AG10803 (cell line): ENCODE measurements at regions not wholly inside any gene's neighbourhood (a gene's known extent, or its start where the extent isn't known, plus 50 kb on each side); places are given as distances from the start of the nearest gene placed in this dataset.

ENCODE experiments used
- DNase-seq: peaks from one replicate; pipeline ENCODE4 v3.0.0; 2010; ENCODE audit warnings: low read depth
- H3K4me3 ChIP-seq: 2 replicates; pipeline ENCODE4 v1.5.1; 2011; ENCODE audit warnings: mild to moderate bottlenecking, low read length, control low read depth
- TF ChIP-seq, protein P1 (sequence below): conservative IDR thresholded peaks from 2 replicates; pipeline ENCODE4 v1.5.1; 2011; ENCODE audit warnings: mild to moderate bottlenecking, low read length, control low read depth, inconsistent platforms

GRCh38 chr2:103324671-103325070 is 562.8 kb downstream of the TMEM182 start:
- no peak overlapping the region for H3K4me3 ChIP-seq
- TF ChIP-seq, protein P1, sequence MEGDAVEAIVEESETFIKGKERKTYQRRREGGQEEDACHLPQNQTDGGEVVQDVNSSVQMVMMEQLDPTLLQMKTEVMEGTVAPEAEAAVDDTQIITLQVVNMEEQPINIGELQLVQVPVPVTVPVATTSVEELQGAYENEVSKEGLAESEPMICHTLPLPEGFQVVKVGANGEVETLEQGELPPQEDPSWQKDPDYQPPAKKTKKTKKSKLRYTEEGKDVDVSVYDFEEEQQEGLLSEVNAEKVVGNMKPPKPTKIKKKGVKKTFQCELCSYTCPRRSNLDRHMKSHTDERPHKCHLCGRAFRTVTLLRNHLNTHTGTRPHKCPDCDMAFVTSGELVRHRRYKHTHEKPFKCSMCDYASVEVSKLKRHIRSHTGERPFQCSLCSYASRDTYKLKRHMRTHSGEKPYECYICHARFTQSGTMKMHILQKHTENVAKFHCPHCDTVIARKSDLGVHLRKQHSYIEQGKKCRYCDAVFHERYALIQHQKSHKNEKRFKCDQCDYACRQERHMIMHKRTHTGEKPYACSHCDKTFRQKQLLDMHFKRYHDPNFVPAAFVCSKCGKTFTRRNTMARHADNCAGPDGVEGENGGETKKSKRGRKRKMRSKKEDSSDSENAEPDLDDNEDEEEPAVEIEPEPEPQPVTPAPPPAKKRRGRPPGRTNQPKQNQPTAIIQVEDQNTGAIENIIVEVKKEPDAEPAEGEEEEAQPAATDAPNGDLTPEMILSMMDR = no peak
- DNase-seq = no peak

- TF ChIP-seq, protein P1 = no peak
Observed at GRCh38 chr2:103327386-103327785, 565.6 kb downstream of the TMEM182 start.

DNA sequence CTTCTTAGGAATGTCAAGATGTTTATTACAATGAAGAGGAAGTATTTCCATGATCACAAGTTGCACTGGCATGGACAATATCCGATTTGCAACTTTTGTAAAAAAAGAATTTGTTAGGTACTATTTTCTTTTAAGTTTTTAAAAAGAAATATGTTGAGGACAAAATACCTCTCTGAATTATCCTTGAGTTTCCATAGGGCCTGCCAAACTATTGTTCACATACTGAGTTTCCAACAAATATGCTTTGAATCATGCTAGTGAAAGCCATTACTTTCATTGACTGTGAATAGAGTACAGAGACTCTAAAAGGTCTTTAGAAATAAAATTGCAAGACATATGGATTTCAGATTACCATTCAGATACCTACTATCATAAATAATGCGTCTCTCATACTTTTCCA is 566.1 kb downstream of the TMEM182 start:
- DNase-seq = no peak
- TF ChIP-seq, protein P1 = no peak
- H3K4me3 ChIP-seq = no peak overlapping the region

More at GRCh38 chr2:103327386-103327785, 565.6 kb downstream of the TMEM182 start:
- no peak overlapping the region for H3K4me3 ChIP-seq
- DNase-seq = no peak

- TF ChIP-seq, protein P1 = no peak
- H3K4me3 ChIP-seq = no peak overlapping the region
- no peak for DNase-seq
Observed at GRCh38 chr2:103335403-103335802, 573.6 kb downstream of the TMEM182 start.

DNA sequence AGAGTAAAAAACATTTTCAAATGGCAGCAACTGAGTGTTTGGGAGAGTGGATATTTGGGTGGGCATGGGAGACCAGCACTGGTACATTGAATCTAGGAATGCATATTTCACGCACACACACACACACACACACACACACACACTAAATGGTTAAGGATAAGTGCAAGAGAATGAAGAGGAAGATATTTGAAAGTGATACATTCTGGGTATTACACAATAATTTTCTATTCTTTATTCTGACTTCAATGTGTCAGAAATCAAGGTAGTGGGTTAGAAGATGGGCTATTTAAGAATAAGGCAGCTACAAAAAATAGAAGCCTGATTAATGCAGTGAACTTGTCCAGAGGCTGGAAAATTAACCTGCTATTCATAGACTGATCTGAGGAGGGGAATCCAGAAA is 577.0 kb downstream of the TMEM182 start:
- no peak overlapping the region for H3K4me3 ChIP-seq
- TF ChIP-seq, protein P1 = no peak
- DNase-seq = no peak

- TF ChIP-seq, protein P1 = no peak
- H3K4me3 ChIP-seq = no peak overlapping the region
- DNase-seq = no peak
Observed at GRCh38 chr2:103346780-103347179, 584.9 kb downstream of the TMEM182 start.

DNA sequence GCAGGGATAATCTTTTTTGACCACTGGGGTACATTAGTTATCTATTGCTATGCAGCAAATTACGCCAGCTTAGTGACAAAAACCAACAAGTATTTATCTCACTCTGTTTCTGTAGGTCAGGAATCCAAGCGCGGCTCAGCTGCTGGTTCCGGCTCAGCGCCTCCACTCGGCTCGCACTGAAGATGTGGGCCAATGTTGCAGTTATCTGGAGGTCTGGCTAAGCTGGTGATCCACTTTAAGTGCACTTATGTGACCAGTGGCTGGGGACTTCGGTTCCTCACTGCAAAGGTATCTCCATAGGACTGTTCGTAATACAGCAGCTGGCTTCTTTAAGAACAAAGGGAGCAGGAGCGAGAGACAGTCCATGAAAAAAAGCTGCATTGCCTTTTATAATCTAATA is 591.9 kb downstream of the TMEM182 start:
- DNase-seq = no peak
- TF ChIP-seq, protein P1 = no peak
- H3K4me3 ChIP-seq = no peak overlapping the region
